ENCODE measurements at regions not wholly inside any gene's neighbourhood (a gene's known extent, or its start where the extent isn't known, plus 50 kb on each side); places are given as distances from the start of the nearest gene placed in this dataset.

DNA sequence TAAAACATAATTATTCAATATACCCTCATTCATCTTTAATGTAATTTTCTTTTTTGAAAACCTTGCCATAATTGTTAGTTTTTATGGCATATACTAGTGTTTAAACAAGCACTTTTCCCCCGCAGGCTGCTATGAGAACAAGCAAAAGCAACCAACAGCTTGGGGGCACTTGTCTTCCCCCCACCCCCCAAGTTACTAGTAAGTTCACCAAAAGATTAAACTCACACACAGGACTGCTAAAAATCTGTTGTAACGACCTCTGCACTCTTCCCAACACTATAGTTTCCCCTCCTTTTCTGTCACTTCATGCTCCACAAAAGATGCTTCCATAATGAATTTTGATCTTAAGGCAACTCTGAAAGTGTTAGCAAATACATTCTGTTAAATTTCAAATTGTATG lies 474.9 kb upstream of the SOX5 start:
- Mint-ChIP-seq H3K9me3 (ENCODE audit: low read depth) (peaks cover 2% of the 10 kb centered on the region), H3K4me3 (no peak overlapping the region), H3K36me3 (ENCODE audit: low read depth) (no peaks in the 10 kb centered on the region), H3K4me1 (peaks cover 19% of the 10 kb centered on the region), H3K27me3 (peaks cover 5% of the 10 kb centered on the region), H3K27ac (no peak overlapping the region)
- ATAC-seq, result no peak
- ChIA-PET CTCF (interaction anchor here (0.5 kb wide), 1 partner anchor 708 kb away, joined by 3 read pairs; no protein-coding TSS in a partner anchor), POLR2A (no interaction called here)
- intact Hi-C loops (cut with DNase I, micrococcal nuclease), result loop anchor here in 1 of 2 experiments (2.0 to 10.0 kb wide), 2 partner anchors 300 to 414 kb away; no protein-coding TSS in a partner anchor
- DNase-seq, result no peak

DNA sequence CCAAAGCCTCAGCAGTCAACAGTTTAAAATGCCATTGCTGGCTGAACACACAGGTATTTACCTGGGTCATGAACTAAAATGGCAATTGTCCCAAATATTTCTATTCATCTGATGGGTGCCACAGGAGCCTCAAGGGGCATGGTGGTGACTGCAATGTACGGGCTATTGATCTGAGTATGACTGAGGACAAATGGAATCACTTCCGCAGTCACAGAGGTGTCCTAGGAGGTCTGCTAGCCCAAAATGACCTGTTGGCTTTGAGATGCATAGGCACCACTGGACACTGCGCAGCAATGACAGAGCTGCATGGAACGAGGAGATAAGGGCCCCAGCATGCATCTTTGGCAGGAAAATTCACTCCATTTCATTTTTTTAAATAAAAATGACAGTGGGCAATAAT lies 474.1 kb upstream of the SOX5 start:
- ATAC-seq (no peak), DNase-seq (no peak)
- CTCF ChIA-PET, result no interaction called here
- Mint-ChIP-seq H3K27ac (no peak overlapping the region), H3K9me3 (ENCODE audit: low read depth) (peaks cover 2% of the 10 kb centered on the region), H3K4me1 (peaks cover 19% of the 10 kb centered on the region), H3K27me3 (peaks cover 5% of the 10 kb centered on the region), H3K4me3 (no peak overlapping the region), H3K36me3 (ENCODE audit: low read depth) (no peaks in the 10 kb centered on the region)
- POLR2A ChIA-PET, result no interaction called here
- intact Hi-C loops (cut with DNase I, micrococcal nuclease), result loop anchor here in 1 of 2 experiments (2.0 to 10.0 kb wide), 2 partner anchors 301 to 415 kb away; no protein-coding TSS in a partner anchor

DNA sequence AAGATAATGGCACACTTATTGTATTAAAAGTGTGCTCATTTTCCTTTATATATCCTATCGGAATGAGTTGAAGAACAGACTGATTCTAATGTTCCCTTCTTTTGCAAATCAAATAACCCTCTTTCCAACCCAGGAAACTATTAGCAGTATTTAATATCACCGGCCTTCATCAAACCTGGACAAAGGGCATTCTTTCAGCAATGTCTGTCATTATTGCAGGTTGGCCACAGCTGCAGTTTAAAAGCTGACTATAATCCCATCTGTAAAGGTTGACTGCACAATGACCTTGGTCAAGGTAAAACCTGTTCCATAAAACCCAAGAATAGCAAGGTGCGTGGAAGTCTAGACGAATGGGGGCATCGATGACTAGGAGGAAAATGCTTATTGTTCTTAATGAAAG lies 472.3 kb upstream of the SOX5 start:
- Mint-ChIP-seq H3K4me1 (peaks cover 19% of the 10 kb centered on the region), H3K27ac (no peak overlapping the region), H3K27me3 (peaks cover 7% of the 10 kb centered on the region), H3K36me3 (ENCODE audit: low read depth) (no peaks in the 10 kb centered on the region), H3K4me3 (no peak overlapping the region), H3K9me3 (ENCODE audit: low read depth) (peaks cover 2% of the 10 kb centered on the region)
- CTCF ChIA-PET, result no interaction called here
- ATAC-seq (no peak), DNase-seq (no peak)
- intact Hi-C loops (cut with DNase I, micrococcal nuclease), result loop anchor here in 1 of 2 experiments (10.0 kb wide), 1 partner anchor 303 kb away; no protein-coding TSS in a partner anchor
- POLR2A ChIA-PET, result no interaction called here

DNA sequence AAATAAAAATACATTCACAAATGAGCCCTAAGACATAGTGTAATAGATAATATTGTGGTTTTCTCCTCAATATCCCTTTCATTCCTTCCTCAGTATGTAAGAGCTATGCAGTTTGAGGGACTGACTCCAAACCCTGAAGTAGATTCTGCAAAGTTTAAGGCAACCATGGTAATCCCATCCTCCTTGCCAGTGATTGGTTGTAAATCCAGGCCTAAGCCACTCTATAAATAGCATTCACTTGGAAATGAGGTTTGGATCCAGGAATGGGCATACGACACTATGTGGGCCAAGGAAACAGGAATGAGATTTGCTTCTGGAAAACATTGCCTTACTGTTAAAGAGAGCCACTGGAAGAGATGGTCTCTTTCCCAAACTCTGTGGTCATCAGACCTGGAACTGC lies 468.7 kb upstream of the SOX5 start:
- Mint-ChIP-seq H3K27ac (no peak overlapping the region), H3K4me3 (no peak overlapping the region), H3K9me3 (ENCODE audit: low read depth) (no peaks in the 10 kb centered on the region), H3K4me1 (no peaks in the 10 kb centered on the region), H3K27me3 (peaks cover 7% of the 10 kb centered on the region), H3K36me3 (ENCODE audit: low read depth) (no peaks in the 10 kb centered on the region)
- POLR2A ChIA-PET, result no interaction called here
- intact Hi-C loops (cut with DNase I, micrococcal nuclease), result no loop called here
- CTCF ChIA-PET, result no interaction called here
- ATAC-seq (no peak), DNase-seq (no peak)

DNA sequence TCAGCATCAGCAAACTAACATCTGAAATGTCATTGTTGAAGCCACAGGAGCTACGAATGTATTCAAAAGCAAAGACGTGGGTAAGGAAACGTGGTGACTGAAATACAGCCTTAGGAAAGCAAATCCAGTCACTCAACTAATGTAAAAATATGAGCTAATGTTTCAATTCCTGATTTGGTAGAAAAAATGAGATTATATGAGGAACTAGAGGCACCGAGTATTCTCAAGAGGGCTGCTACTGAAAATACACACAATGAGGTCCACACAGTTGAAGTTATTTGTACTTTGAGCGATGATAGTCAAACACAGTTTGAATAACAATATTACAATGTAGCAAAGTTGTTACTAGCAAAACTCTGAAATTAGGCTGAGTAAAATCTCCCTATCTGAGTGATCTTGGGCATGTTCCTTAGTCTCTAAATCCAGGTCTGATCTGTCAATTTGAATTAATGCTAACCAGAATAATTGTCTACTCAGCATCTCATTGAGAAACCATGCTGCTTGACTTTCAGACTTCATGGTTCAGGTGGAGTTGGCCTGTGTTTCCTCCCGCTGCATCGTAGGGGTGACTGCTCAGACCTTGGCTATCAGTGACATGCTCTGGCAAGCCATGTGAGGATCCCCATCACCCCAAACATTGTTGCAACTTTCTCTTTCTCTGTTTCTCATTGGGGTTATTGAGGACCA lies 467.1 kb upstream of the SOX5 start:
- H3K27me3 Mint-ChIP-seq, result peaks cover 7% of the 10 kb centered on the region
- no peak overlapping the region for H3K27ac Mint-ChIP-seq
- no peak for DNase-seq
- H3K4me3 Mint-ChIP-seq, result no peak overlapping the region
- intact Hi-C loops (cut with DNase I, micrococcal nuclease), result no loop called here
- no peaks in the 10 kb centered on the region for H3K36me3 Mint-ChIP-seq (ENCODE audit: low read depth)
- POLR2A ChIA-PET, result no interaction called here
- H3K4me1 Mint-ChIP-seq, result no peaks in the 10 kb centered on the region
- CTCF ChIA-PET, result interaction anchor here (0.5 to 0.7 kb wide), 2 partner anchors 27 to 331 kb away, joined by 3 read pairs; no protein-coding TSS in a partner anchor
- no peak for ATAC-seq
- H3K9me3 Mint-ChIP-seq (ENCODE audit: low read depth), result no peaks in the 10 kb centered on the region

DNA sequence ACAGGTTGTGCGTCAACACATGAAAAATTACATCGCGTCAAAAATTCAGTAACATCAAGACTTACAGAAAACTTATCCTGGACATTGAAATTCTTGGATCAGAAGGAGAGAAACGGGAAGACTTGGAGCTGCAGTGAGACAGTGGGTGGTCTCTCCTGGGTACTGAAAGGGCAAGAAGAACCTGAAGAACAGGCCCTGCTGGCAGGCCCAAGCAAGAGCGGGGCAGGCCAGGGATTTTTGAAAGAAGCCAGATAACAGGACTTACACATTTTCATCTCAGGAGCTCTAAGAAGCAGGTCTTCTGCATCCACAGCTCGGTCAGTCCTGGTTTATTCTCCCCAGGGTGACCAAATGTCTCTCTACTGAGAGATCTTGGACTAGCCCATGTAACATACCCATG lies 466.5 kb upstream of the SOX5 start:
- intact Hi-C loops (cut with DNase I, micrococcal nuclease), result no loop called here
- H3K36me3 Mint-ChIP-seq (ENCODE audit: low read depth), result no peaks in the 10 kb centered on the region
- CTCF ChIA-PET, result interaction anchor here (0.7 kb wide), 1 partner anchor 26 kb away, joined by 3 read pairs; no protein-coding TSS in a partner anchor
- ATAC-seq, result no peak
- H3K27me3 Mint-ChIP-seq, result peaks cover 7% of the 10 kb centered on the region
- no peak overlapping the region for H3K4me3 Mint-ChIP-seq
- no peaks in the 10 kb centered on the region for H3K9me3 Mint-ChIP-seq (ENCODE audit: low read depth)
- H3K27ac Mint-ChIP-seq, result no peak overlapping the region
- H3K4me1 Mint-ChIP-seq, result no peaks in the 10 kb centered on the region
- POLR2A ChIA-PET, result no interaction called here
- no peak for DNase-seq

DNA sequence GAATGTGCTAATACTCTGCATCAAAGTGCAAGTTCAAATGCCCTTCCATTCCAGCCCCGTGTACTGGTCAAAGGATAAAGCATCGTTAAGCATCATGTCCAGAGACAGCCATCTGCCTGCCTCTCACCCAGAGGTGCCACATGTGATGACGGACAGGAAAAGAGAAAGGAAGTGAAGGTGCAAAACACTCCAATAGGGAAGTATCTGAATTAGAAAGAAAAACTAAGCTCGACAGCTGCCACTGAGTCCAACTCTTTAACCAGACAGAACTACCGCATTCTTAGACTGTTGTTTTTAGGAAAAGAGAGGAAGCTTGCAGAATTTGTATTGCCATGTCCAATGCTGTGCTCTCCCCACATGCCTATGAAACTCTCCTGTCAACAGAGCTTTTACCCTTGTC lies 465.0 kb upstream of the SOX5 start:
- H3K27ac Mint-ChIP-seq, result no peak overlapping the region
- ATAC-seq, result no peak
- ChIA-PET CTCF (interaction anchor here (0.6 kb wide), 1 partner anchor 163 kb away, joined by 3 read pairs; no protein-coding TSS in a partner anchor), POLR2A (no interaction called here)
- peaks cover 7% of the 10 kb centered on the region for H3K27me3 Mint-ChIP-seq
- H3K4me3 Mint-ChIP-seq, result no peak overlapping the region
- intact Hi-C loops (cut with DNase I, micrococcal nuclease), result no loop called here
- H3K4me1 Mint-ChIP-seq, result no peaks in the 10 kb centered on the region
- no peaks in the 10 kb centered on the region for H3K9me3 Mint-ChIP-seq (ENCODE audit: low read depth)
- no peaks in the 10 kb centered on the region for H3K36me3 Mint-ChIP-seq (ENCODE audit: low read depth)
- no peak for DNase-seq

DNA sequence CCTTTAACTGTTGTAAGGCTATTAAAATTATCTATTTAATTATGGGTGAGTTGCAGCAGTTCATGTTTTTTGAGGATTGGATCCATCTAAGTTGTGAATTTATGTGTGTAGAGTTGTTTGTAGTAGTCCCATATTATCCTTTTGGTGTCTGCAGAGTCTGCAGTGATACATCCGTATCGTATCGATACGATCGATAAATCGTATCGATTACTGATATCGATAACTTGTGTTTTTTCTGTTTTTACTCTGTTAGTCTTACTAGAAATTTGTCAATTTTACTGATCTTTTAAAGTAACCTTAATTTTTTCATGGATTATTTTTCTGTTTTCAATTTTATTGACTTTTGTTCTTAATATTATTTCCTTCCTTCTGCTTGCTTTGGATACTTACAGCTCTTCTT lies 462.5 kb upstream of the SOX5 start:
- ChIA-PET POLR2A (no interaction called here), CTCF (no interaction called here)
- no peaks in the 10 kb centered on the region for H3K9me3 Mint-ChIP-seq (ENCODE audit: low read depth)
- intact Hi-C loops (cut with DNase I, micrococcal nuclease), result no loop called here
- peaks cover 5% of the 10 kb centered on the region for H3K27me3 Mint-ChIP-seq
- H3K36me3 Mint-ChIP-seq (ENCODE audit: low read depth), result no peaks in the 10 kb centered on the region
- no peak overlapping the region for H3K27ac Mint-ChIP-seq
- peaks cover 5% of the 10 kb centered on the region for H3K4me1 Mint-ChIP-seq
- DNase-seq, result no peak
- no peak for ATAC-seq
- no peak overlapping the region for H3K4me3 Mint-ChIP-seq

DNA sequence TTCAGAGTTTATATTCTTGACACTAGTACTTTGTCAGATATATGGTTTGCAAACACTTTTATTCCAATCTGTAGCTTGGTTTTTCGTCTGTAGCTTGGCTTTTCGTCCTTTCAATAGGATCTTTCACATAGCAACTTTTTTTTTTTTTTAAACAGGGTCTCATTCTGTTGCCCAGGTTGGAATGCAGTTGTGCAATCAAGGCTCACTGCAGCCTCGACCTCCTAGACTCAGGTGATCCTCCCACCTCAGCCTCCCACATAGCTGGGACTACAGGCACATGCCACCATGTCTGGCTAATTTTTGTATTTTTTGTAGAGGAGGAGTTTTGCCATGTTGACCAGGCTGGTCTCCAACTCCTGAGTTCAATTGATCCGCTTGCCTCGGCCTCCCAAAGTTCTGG lies 460.4 kb upstream of the SOX5 start:
- Mint-ChIP-seq H3K27ac (no peak overlapping the region), H3K27me3 (peaks cover 2% of the 10 kb centered on the region), H3K4me3 (no peak overlapping the region), H3K9me3 (ENCODE audit: low read depth) (no peaks in the 10 kb centered on the region), H3K4me1 (peaks cover 5% of the 10 kb centered on the region), H3K36me3 (ENCODE audit: low read depth) (no peaks in the 10 kb centered on the region)
- DNase-seq (no peak), ATAC-seq (no peak)
- intact Hi-C loops (cut with DNase I, micrococcal nuclease), result no loop called here
- POLR2A ChIA-PET, result no interaction called here
- CTCF ChIA-PET, result interaction anchor here (0.9 kb wide), 1 partner anchor 18 kb away, joined by 3 read pairs; no protein-coding TSS in a partner anchor

DNA sequence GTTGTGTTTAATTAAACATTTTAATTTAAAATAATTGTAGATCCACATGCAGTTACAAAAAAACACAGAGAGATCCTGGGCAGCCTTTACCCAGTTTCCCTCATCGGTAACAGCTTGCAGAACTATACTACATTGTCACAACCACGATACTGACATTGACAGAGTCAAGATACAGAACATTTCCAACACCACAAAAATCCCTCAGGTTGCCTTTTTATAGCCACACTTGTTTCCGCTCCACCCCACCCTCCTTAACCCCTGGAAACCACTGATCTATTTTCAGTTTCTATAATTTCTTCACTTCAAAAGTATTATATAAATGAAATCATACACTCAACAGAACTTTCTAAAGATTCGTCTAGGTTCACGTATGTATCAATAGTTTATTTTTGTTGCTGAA lies 458.8 kb upstream of the SOX5 start:
- ATAC-seq, result peak; percentile 51
- intact Hi-C loops (cut with DNase I, micrococcal nuclease), result no loop called here
- H3K27me3 Mint-ChIP-seq, result peaks cover 1% of the 10 kb centered on the region
- H3K4me1 Mint-ChIP-seq, result peaks cover 5% of the 10 kb centered on the region
- no peak overlapping the region for H3K4me3 Mint-ChIP-seq
- ChIA-PET CTCF (no interaction called here), POLR2A (no interaction called here)
- no peak overlapping the region for H3K27ac Mint-ChIP-seq
- H3K36me3 Mint-ChIP-seq (ENCODE audit: low read depth), result no peaks in the 10 kb centered on the region
- DNase-seq, result peak; percentile 7
- no peaks in the 10 kb centered on the region for H3K9me3 Mint-ChIP-seq (ENCODE audit: low read depth)

DNA sequence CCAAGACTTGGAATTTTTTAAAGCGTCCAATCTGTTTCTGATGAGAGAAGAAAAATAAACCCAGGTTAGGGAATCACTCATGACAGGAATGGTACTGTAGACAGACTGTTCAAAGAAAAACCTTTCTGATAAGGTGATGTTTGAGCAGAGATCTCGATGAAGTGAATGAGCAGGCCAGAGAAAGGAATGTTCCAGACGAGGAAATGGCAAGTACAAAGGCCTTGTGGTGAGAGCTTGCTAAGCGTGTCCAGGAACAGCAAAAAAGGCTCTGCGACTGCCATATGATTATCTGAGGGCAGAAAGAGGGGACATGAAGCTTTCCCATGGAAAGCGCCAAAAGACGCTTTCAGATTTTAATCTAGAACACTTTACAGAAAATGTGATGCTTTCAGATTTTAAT lies 458.4 kb upstream of the SOX5 start:
- ChIA-PET CTCF (no interaction called here), POLR2A (no interaction called here)
- H3K4me3 Mint-ChIP-seq, result no peak overlapping the region
- intact Hi-C loops (cut with DNase I, micrococcal nuclease), result no loop called here
- H3K4me1 Mint-ChIP-seq, result peaks cover 5% of the 10 kb centered on the region
- H3K36me3 Mint-ChIP-seq (ENCODE audit: low read depth), result no peaks in the 10 kb centered on the region
- no peak overlapping the region for H3K27ac Mint-ChIP-seq
- H3K9me3 Mint-ChIP-seq (ENCODE audit: low read depth), result no peaks in the 10 kb centered on the region
- DNase-seq (no peak), ATAC-seq (no peak)
- H3K27me3 Mint-ChIP-seq, result peaks cover 1% of the 10 kb centered on the region

DNA sequence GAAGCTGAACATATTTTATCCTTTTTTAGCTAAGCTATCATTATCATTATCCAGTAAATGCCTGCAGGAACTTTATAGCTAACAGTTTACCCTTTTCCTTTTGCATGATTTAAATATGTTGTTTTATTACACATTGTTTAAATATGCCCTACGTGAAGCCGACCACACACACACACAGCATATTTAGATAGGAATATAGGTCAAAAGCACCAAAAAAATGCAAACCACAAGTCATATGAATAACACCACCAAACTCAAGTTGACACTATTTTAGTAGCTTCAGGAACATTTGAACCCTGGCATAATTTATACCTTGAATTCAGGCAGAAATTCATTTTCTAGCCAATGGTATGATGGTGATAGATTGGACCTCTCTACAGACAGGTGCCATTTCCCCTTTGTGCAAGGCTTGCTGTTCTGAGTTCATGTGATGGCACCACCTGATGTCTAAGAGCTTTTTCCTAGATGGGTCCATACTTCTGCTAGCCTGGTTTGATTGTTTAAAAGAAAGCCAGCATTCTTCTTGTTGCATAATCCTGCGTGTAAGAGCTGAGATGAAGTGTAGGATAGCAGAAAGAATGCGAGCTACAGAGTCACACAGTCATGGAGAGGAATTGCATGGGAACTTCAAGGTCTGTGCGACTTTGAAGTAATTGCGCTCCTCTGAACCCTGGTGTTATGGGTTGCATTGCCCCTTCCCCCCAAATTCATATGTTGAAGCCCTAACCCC lies 454.8 kb upstream of the SOX5 start:
- Mint-ChIP-seq H3K9me3 (ENCODE audit: low read depth) (no peaks in the 10 kb centered on the region), H3K27me3 (peaks cover 1% of the 10 kb centered on the region), H3K27ac (no peak overlapping the region), H3K4me1 (peaks cover 5% of the 10 kb centered on the region), H3K4me3 (no peak overlapping the region), H3K36me3 (ENCODE audit: low read depth) (no peaks in the 10 kb centered on the region)
- ATAC-seq (no peak), DNase-seq (no peak)
- POLR2A ChIA-PET, result no interaction called here
- intact Hi-C loops (cut with DNase I, micrococcal nuclease), result no loop called here
- CTCF ChIA-PET, result interaction anchor here (0.6 kb wide), 1 partner anchor 74 kb away, joined by 3 read pairs; no protein-coding TSS in a partner anchor
